ENCODE measurements at regions not wholly inside any gene's neighbourhood (a gene's known extent, or its start where the extent isn't known, plus 50 kb on each side); places are given as distances from the start of the nearest gene placed in this dataset.

- TF ChIP-seq CTCF (conservative IDR thresholded peaks at IDR 0.05; ENCODE audit: low read depth, low read length), result no peak
- TF ChIP-seq SMC3 (IDR thresholded peaks at IDR 0.05; ENCODE audit: low read depth, low read length), result no peak
- TF ChIP-seq POLR2A (IDR thresholded peaks at IDR 0.05; ENCODE audit: low read depth, low read length), result no peak
- no peak for TF ChIP-seq MXI1 (IDR thresholded peaks at IDR 0.05; ENCODE audit: borderline replicate concordance, low read depth, low read length)
- TF ChIP-seq RFX5 (IDR thresholded peaks at IDR 0.05; ENCODE audit: low read depth, low read length), result no peak
- TF ChIP-seq RAD21 (IDR thresholded peaks at IDR 0.05; ENCODE audit: low read length), result no peak
- TF ChIP-seq BHLHE40 (IDR thresholded peaks at IDR 0.05; ENCODE audit: low read depth, low read length), result no peak
- TF ChIP-seq MAZ (IDR thresholded peaks at IDR 0.05; ENCODE audit: borderline replicate concordance, low read depth, low read length), result no peak
Observed at GRCh38 chr3:67288466-67289106, 290.5 kb downstream of the KBTBD8 start.
